ENCODE measurements at regions not wholly inside any gene's neighbourhood (a gene's known extent, or its start where the extent isn't known, plus 50 kb on each side); places are given as distances from the start of the nearest gene placed in this dataset.

GRCh38 chr22:49418943-49419342, 408.7 kb downstream of the BRD1 start:
- no peak for DNase-seq (ENCODE audit: low read depth, low spot score)
- BruUV-seq (replicated peaks): no TSS peak
- Histone ChIP-seq H3K36me3 (ENCODE audit: control insufficient read depth, insufficient read depth, low read length) (no peaks in the 10 kb centered on the region), H3K27ac (ENCODE audit: low read length) (no peak overlapping the region), H3K4me1 (ENCODE audit: control insufficient read depth, insufficient read depth, low read length) (no peaks in the 10 kb centered on the region), H3K9me3 (ENCODE audit: control insufficient read depth, insufficient read depth, low read depth, low read length) (no peaks in the 10 kb centered on the region), H3K4me3 (ENCODE audit: low read depth in 2 of 2, low read length in 2 of 2) (no peak overlapping the region), H3K27me3 (ENCODE audit: control insufficient read depth, insufficient read depth, low read length) (peaks cover 7% of the 10 kb centered on the region)
- in situ Hi-C loops (cut with HindIII; ENCODE audit: low pct_unique_long_range_greater_than_20kb, low sequenced_read_pairs) (no loop called here), intact Hi-C loops (cut with micrococcal nuclease; ENCODE audit: unreplicated experiment) (no loop called here)
- CTCF ChIA-PET: no interaction called here
- POLR2A ChIA-PET: no interaction called here
- TF ChIP-seq REST (IDR thresholded peaks at IDR 0.05; ENCODE audit: insufficient read depth in 1 of 2, low read depth in 2 of 2, low read length in 1 of 2): no peak
- no peak for TF ChIP-seq SIN3A (IDR thresholded peaks at IDR 0.05; ENCODE audit: borderline replicate concordance, insufficient read depth, low read depth, low read length)
- TF ChIP-seq TCF7L2 (IDR thresholded peaks at IDR 0.05; ENCODE audit: low read depth, low read length): no peak
- no peak for TF ChIP-seq POLR2AphosphoS5 (IDR thresholded peaks at IDR 0.05; ENCODE audit: low read depth, low read length)
- no peak for TF ChIP-seq CTCF (IDR thresholded peaks at IDR 0.05)
- no peak for ATAC-seq

- Histone ChIP-seq H3K4me3 (ENCODE audit: low read depth in 2 of 2, low read length in 2 of 2) (no peak overlapping the region), H3K27ac (ENCODE audit: low read length) (no peak overlapping the region), H3K9me3 (ENCODE audit: control insufficient read depth, insufficient read depth, low read depth, low read length) (no peaks in the 10 kb centered on the region), H3K4me1 (ENCODE audit: control insufficient read depth, insufficient read depth, low read length) (no peaks in the 10 kb centered on the region), H3K27me3 (ENCODE audit: control insufficient read depth, insufficient read depth, low read length) (peaks cover 7% of the 10 kb centered on the region), H3K36me3 (ENCODE audit: control insufficient read depth, insufficient read depth, low read length) (no peaks in the 10 kb centered on the region)
- intact Hi-C loops (cut with micrococcal nuclease; ENCODE audit: unreplicated experiment): no loop called here
- CTCF ChIA-PET: no interaction called here
- DNase-seq (ENCODE audit: low read depth, low spot score) (no peak), ATAC-seq (no peak)
- TF ChIP-seq CTCF (IDR thresholded peaks at IDR 0.05): no peak
- TF ChIP-seq TCF7L2 (IDR thresholded peaks at IDR 0.05; ENCODE audit: low read depth, low read length): no peak
- no peak for TF ChIP-seq SIN3A (IDR thresholded peaks at IDR 0.05; ENCODE audit: borderline replicate concordance, insufficient read depth, low read depth, low read length)
- TF ChIP-seq POLR2AphosphoS5 (IDR thresholded peaks at IDR 0.05; ENCODE audit: low read depth, low read length): no peak
- no peak for TF ChIP-seq REST (IDR thresholded peaks at IDR 0.05; ENCODE audit: insufficient read depth in 1 of 2, low read depth in 2 of 2, low read length in 1 of 2)
- POLR2A ChIA-PET: no interaction called here
- in situ Hi-C loops (cut with HindIII; ENCODE audit: low pct_unique_long_range_greater_than_20kb, low sequenced_read_pairs): no loop called here
- BruUV-seq (replicated peaks): no TSS peak
Observed at GRCh38 chr22:49418341-49418894, 409.3 kb downstream of the BRD1 start.

Measured in Panc1 (cell line).